ENCODE measurements at regions not wholly inside any gene's neighbourhood (a gene's known extent, or its start where the extent isn't known, plus 50 kb on each side); places are given as distances from the start of the nearest gene placed in this dataset.

DNA sequence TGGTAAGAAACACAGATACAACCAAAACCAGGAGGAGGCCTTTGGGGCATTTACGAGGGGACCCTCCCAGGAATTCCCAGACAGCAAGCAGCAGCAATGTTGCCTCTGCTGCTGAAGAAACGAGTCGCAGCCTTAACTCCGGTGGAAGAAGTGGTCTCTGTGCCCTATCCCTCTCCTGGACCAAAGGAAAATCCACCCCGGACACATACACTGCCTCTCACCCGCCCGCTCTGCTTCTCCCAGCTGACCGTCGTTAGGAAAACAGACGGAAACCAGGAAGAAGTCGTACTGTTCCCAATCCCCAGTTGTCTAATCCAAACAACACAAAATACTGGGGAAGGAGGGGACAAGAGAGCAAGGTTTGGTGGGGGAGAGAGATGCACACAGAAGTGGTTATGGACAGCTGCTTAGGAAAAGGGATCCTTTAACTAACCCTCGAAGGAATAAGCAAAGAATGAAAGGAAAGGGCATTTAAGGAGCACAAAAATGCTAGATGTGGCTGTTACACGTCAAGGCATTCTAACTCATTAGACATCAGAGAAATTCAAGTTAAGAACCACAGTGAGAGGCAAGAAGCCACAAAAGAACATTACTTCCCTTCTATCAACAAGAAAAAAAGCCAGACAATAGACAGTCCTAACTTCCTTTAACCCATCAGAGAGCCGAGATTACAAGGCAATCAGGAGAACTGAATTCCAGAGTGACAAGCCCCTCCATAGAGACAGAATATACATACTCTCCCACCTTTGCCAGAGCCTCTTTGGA lies 71.9 kb downstream of the ACTL7B start:
- Histone ChIP-seq H3K27ac (ENCODE audit: poor library complexity, severe bottlenecking) (no peak overlapping the region), H3K4me3 (ENCODE audit: severe bottlenecking) (no peak overlapping the region), H3K27me3 (ENCODE audit: insufficient read depth, poor library complexity, severe bottlenecking) (no peaks in the 10 kb centered on the region), H3K36me3 (ENCODE audit: low read depth) (no peaks in the 10 kb centered on the region), H3K9me3 (ENCODE audit: severe bottlenecking) (no peaks in the 10 kb centered on the region), H3K4me1 (ENCODE audit: insufficient read depth, poor library complexity, severe bottlenecking) (peaks cover 35% of the 10 kb centered on the region)
- DNase-seq (ENCODE audit: low spot score), result no peak
- no peak for ATAC-seq (ENCODE audit: low read depth)
- TF ChIP-seq, protein P1, sequence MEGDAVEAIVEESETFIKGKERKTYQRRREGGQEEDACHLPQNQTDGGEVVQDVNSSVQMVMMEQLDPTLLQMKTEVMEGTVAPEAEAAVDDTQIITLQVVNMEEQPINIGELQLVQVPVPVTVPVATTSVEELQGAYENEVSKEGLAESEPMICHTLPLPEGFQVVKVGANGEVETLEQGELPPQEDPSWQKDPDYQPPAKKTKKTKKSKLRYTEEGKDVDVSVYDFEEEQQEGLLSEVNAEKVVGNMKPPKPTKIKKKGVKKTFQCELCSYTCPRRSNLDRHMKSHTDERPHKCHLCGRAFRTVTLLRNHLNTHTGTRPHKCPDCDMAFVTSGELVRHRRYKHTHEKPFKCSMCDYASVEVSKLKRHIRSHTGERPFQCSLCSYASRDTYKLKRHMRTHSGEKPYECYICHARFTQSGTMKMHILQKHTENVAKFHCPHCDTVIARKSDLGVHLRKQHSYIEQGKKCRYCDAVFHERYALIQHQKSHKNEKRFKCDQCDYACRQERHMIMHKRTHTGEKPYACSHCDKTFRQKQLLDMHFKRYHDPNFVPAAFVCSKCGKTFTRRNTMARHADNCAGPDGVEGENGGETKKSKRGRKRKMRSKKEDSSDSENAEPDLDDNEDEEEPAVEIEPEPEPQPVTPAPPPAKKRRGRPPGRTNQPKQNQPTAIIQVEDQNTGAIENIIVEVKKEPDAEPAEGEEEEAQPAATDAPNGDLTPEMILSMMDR (IDR thresholded peaks at IDR 0.05; ENCODE audit: poor library complexity, severe bottlenecking), result no peak

DNA sequence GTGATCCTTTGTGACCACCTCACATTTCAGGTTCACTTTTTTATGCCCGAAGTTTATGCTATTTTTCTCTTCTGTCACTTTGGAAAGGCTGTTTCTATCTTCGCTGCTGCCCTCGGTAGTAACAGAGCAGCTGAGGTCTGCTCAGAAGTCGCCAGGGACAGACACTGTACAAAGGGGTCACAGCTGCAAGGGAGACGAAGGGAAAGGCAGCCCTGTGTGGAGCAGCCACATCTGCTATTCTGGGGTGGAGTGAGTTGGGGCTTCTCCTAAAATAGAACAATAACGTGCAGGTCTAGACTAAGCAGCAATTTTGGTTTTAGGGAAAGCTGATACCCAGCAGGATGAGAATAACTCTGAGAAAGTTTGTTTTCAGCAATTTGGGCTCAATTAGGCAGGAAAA lies 72.5 kb downstream of the ACTL7B start:
- Histone ChIP-seq H3K9me3 (ENCODE audit: severe bottlenecking) (no peaks in the 10 kb centered on the region), H3K36me3 (ENCODE audit: low read depth) (no peaks in the 10 kb centered on the region), H3K4me1 (ENCODE audit: insufficient read depth, poor library complexity, severe bottlenecking) (peaks cover 34% of the 10 kb centered on the region), H3K27me3 (ENCODE audit: insufficient read depth, poor library complexity, severe bottlenecking) (no peaks in the 10 kb centered on the region), H3K27ac (ENCODE audit: poor library complexity, severe bottlenecking) (no peak overlapping the region), H3K4me3 (ENCODE audit: severe bottlenecking) (no peak overlapping the region)
- DNase-seq (ENCODE audit: low spot score) (no peak), ATAC-seq (ENCODE audit: low read depth) (no peak)
- TF ChIP-seq, protein P1 (IDR thresholded peaks at IDR 0.05; ENCODE audit: poor library complexity, severe bottlenecking), result no peak

DNA sequence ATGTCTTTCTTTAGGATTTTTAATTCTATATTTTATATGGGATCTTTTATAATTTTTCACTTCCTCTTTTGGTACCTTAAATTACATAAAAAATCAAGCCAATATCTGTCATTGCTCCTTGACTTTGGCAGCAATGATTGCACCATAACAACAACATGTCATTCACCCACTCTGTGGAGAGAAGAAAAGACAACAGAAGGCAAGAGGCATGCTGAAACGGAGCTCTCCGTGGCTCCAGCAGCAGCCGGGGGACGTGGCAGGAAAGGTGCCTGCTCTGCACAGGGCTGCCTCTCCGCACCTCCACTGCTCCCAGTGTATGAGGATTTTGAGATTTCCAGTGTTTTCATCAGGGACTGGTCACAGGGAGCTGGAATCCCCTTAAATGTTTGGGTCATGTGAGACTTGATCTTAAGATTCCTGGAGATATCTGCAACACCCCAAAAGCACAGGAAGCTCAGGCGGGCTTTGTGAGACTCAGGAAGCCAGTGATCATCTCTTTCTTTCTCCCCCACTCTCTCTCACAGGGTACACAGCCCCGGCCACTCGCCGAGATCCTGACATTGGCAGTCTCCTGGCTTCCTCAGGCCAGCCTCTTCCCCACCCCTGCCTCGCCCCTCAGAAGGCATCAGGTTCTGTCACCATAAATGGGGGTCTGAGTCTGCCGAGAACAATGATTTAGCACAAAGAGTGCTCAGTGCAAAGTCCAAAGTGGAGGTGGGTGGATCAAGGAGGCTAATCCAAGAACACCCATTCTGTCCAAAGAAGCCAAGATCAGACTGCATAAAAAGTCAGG lies 74.6 kb downstream of the ACTL7B start:
- peaks cover 12% of the 10 kb centered on the region for H3K4me1 ChIP-seq (ENCODE audit: insufficient read depth, poor library complexity, severe bottlenecking)
- H3K27ac ChIP-seq (ENCODE audit: poor library complexity, severe bottlenecking), result no peak overlapping the region
- no peaks in the 10 kb centered on the region for H3K36me3 ChIP-seq (ENCODE audit: low read depth)
- H3K4me3 ChIP-seq (ENCODE audit: severe bottlenecking), result no peak overlapping the region
- H3K27me3 ChIP-seq (ENCODE audit: insufficient read depth, poor library complexity, severe bottlenecking), result no peaks in the 10 kb centered on the region
- no peaks in the 10 kb centered on the region for H3K9me3 ChIP-seq (ENCODE audit: severe bottlenecking)
- TF ChIP-seq, protein P1 (IDR thresholded peaks at IDR 0.05; ENCODE audit: poor library complexity, severe bottlenecking), result no peak
- ATAC-seq (ENCODE audit: low read depth) (peak; percentile 23; the same call in 1 of the 3 replicates), DNase-seq (ENCODE audit: low spot score) (no peak)

DNA sequence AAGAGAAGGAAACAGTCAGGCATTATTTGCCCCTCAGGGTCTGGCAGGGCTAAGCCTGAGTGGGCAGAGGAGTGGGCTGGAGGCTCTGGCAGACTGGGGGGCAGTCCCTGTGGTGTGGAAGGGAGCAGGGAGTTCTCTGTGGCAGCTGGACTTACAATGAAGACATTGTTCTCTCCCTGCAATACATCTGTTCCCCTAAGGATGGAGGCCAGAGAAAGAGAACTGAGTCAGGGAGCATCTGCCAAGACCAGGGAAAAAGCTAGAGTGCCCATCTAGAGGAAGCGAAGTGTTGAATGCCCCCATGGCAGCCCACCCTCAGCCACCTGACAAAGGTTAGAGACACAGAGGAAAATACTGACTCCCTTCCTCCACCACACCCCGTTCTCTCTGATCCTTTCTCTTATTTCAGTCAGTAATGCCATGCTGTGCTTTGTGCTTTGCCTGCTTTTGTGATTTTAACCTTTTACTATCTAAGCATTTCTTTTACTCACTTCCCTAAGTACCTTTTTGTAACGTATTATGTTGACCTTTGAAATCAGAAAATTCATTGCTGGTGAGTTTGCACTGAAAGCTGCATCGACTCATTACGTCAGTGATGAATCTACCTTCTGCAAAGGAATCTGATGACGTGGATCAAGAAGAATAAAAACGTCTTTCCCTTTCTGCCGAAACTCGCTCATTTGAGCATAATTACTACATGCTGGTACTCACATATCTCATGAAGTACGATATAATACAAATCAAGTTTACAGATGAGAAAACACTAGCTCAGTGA lies 76.0 kb downstream of the ACTL7B start:
- no peak overlapping the region for H3K4me3 ChIP-seq (ENCODE audit: severe bottlenecking)
- no peak overlapping the region for H3K27ac ChIP-seq (ENCODE audit: poor library complexity, severe bottlenecking)
- H3K4me1 ChIP-seq (ENCODE audit: insufficient read depth, poor library complexity, severe bottlenecking), result peaks cover 1% of the 10 kb centered on the region
- no peaks in the 10 kb centered on the region for H3K9me3 ChIP-seq (ENCODE audit: severe bottlenecking)
- no peaks in the 10 kb centered on the region for H3K36me3 ChIP-seq (ENCODE audit: low read depth)
- H3K27me3 ChIP-seq (ENCODE audit: insufficient read depth, poor library complexity, severe bottlenecking), result no peaks in the 10 kb centered on the region
- DNase-seq (ENCODE audit: low spot score) (no peak), ATAC-seq (ENCODE audit: low read depth) (no peak)
- TF ChIP-seq, protein P1 (IDR thresholded peaks at IDR 0.05; ENCODE audit: poor library complexity, severe bottlenecking), result no peak

Measured in RWPE2 (cell line).